ENCODE measurements at regions not wholly inside any gene's neighbourhood (a gene's known extent, or its start where the extent isn't known, plus 50 kb on each side); places are given as distances from the start of the nearest gene placed in this dataset.

DNA sequence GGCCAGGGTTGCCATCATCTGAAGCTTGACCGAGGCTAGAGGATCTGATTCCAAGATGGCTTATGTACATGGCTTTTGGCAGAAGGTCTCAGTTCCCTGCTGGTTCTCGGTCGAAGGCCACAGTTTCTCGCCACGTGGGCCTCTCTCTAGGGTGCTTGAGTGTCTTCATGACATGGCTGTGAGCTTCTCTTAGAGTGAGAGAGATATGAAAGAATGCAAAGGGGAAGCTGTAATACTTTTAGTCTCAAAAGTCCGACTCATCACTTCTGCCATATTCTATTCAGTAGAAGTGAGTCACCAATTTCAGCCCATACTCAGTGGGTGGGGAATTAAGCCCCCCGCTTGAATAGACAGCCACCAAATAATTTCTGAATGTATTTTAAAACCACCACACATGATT is 94.2 kb downstream of the UTRN start:
- TF ChIP-seq, protein P1, sequence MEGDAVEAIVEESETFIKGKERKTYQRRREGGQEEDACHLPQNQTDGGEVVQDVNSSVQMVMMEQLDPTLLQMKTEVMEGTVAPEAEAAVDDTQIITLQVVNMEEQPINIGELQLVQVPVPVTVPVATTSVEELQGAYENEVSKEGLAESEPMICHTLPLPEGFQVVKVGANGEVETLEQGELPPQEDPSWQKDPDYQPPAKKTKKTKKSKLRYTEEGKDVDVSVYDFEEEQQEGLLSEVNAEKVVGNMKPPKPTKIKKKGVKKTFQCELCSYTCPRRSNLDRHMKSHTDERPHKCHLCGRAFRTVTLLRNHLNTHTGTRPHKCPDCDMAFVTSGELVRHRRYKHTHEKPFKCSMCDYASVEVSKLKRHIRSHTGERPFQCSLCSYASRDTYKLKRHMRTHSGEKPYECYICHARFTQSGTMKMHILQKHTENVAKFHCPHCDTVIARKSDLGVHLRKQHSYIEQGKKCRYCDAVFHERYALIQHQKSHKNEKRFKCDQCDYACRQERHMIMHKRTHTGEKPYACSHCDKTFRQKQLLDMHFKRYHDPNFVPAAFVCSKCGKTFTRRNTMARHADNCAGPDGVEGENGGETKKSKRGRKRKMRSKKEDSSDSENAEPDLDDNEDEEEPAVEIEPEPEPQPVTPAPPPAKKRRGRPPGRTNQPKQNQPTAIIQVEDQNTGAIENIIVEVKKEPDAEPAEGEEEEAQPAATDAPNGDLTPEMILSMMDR (IDR thresholded peaks at IDR 0.05), result no peak
- no peak for TF ChIP-seq POLR2A (IDR thresholded peaks at IDR 0.05)
